GM18909 (cell line): ENCODE measurements at regions not wholly inside any gene's neighbourhood (a gene's known extent, or its start where the extent isn't known, plus 50 kb on each side); places are given as distances from the start of the nearest gene placed in this dataset.

Experiments
- ATAC-seq: cut with Tn5 transposase; IDR thresholded peaks from one replicate; pipeline ENCODE4 v1.9.1; 2021; ENCODE audit warnings: mild to moderate bottlenecking; ENCODE audit not compliant: unreplicated experiment, poor library complexity

- no peak for ATAC-seq
Observed at GRCh38 chr2:58852243-58852642, 611.1 kb upstream of the FANCL start.

- no peak for ATAC-seq
Observed at GRCh38 chr2:58851598-58851997, 610.5 kb upstream of the FANCL start.

GRCh38 chr2:58845011-58845410, 603.9 kb upstream of the FANCL start:
- no peak for ATAC-seq

- no peak for ATAC-seq
Observed at GRCh38 chr2:58842501-58843155, 601.5 kb upstream of the FANCL start.

GRCh38 chr2:58834404-58834803, 593.3 kb upstream of the FANCL start:
- ATAC-seq, result no peak

- no peak for ATAC-seq
Observed at GRCh38 chr2:58826795-58827194, 585.7 kb upstream of the FANCL start.

- no peak for ATAC-seq
Observed at GRCh38 chr2:58812771-58813344, 571.7 kb upstream of the FANCL start.

GRCh38 chr2:58805126-58805525, 564.0 kb upstream of the FANCL start:
- ATAC-seq, result no peak

GRCh38 chr2:58803192-58803591, 562.1 kb upstream of the FANCL start:
- ATAC-seq, result no peak

- ATAC-seq, result no peak
Observed at GRCh38 chr2:58800881-58801280, 559.8 kb upstream of the FANCL start.

- ATAC-seq, result no peak
Observed at GRCh38 chr2:58798676-58799208, 557.6 kb upstream of the FANCL start.

- no peak for ATAC-seq
Observed at GRCh38 chr2:58796239-58796910, 555.2 kb upstream of the FANCL start.

- ATAC-seq, result no peak
Observed at GRCh38 chr2:58794916-58795315, 553.8 kb upstream of the FANCL start.

- no peak for ATAC-seq
Observed at GRCh38 chr2:58794103-58794502, 553.0 kb upstream of the FANCL start.

GRCh38 chr2:58788402-58788801, 547.3 kb upstream of the FANCL start:
- ATAC-seq, result no peak

GRCh38 chr2:58770846-58771245, 529.7 kb upstream of the FANCL start:
- ATAC-seq, result no peak

GRCh38 chr2:58769864-58770234, 528.7 kb upstream of the FANCL start:
- no peak for ATAC-seq

- no peak for ATAC-seq
Observed at GRCh38 chr2:58769111-58769863, 528.2 kb upstream of the FANCL start.

GRCh38 chr2:58768715-58769080, 527.6 kb upstream of the FANCL start:
- ATAC-seq, result no peak

- no peak for ATAC-seq
Observed at GRCh38 chr2:58767828-58768714, 526.9 kb upstream of the FANCL start.
